ENCODE measurements at regions not wholly inside any gene's neighbourhood (a gene's known extent, or its start where the extent isn't known, plus 50 kb on each side); places are given as distances from the start of the nearest gene placed in this dataset.
A peak's percentile ranks its signal among the peaks of the same experiment; 100 is the strongest.

- TF ChIP-seq CTCF (IDR thresholded peaks at IDR 0.05; ENCODE audit: control insufficient read depth, insufficient read depth, low read depth, low read length, missing control alignments): no peak
- peak; percentile 52 for DNase-seq (ENCODE audit: low read depth)
Observed at GRCh38 chr2:217286833-217287232, 427.0 kb upstream of the TNP1 start.

GRCh38 chr2:217285926-217286325, 426.1 kb upstream of the TNP1 start:
- no peak overlapping the region for H3K4me3 ChIP-seq (ENCODE audit: control insufficient read depth, low read depth, low read length)
- DNase-seq (ENCODE audit: low read depth): no peak
- no peak for TF ChIP-seq CTCF (IDR thresholded peaks at IDR 0.05; ENCODE audit: control insufficient read depth, insufficient read depth, low read depth, low read length, missing control alignments)

More at GRCh38 chr2:217286833-217287232, 427.0 kb upstream of the TNP1 start:
- no peak overlapping the region for H3K4me3 ChIP-seq (ENCODE audit: control insufficient read depth, low read depth, low read length)

- no peak overlapping the region for H3K4me3 ChIP-seq (ENCODE audit: control insufficient read depth, low read depth, low read length)
- no peak for TF ChIP-seq CTCF (IDR thresholded peaks at IDR 0.05; ENCODE audit: control insufficient read depth, insufficient read depth, low read depth, low read length, missing control alignments)
- no peak for DNase-seq (ENCODE audit: low read depth)
Observed at GRCh38 chr2:217283460-217283859, 423.6 kb upstream of the TNP1 start.

- no peak for DNase-seq (ENCODE audit: low read depth)
- H3K4me3 ChIP-seq (ENCODE audit: control insufficient read depth, low read depth, low read length): no peak overlapping the region
Observed at GRCh38 chr2:217282531-217282930, 422.7 kb upstream of the TNP1 start.

GRCh38 chr2:217279556-217279955, 419.7 kb upstream of the TNP1 start:
- peak; percentile 81 for DNase-seq (ENCODE audit: low read depth)
- H3K4me3 ChIP-seq (ENCODE audit: control insufficient read depth, low read depth, low read length): no peak overlapping the region
- TF ChIP-seq CTCF (IDR thresholded peaks at IDR 0.05; ENCODE audit: control insufficient read depth, insufficient read depth, low read depth, low read length, missing control alignments): no peak

More at GRCh38 chr2:217282531-217282930, 422.7 kb upstream of the TNP1 start:
- no peak for TF ChIP-seq CTCF (IDR thresholded peaks at IDR 0.05; ENCODE audit: control insufficient read depth, insufficient read depth, low read depth, low read length, missing control alignments)

- peak; percentile 4 for TF ChIP-seq CTCF (IDR thresholded peaks at IDR 0.05; ENCODE audit: control insufficient read depth, insufficient read depth, low read depth, low read length, missing control alignments)
- no peak overlapping the region for H3K4me3 ChIP-seq (ENCODE audit: control insufficient read depth, low read depth, low read length)
- no peak for DNase-seq (ENCODE audit: low read depth)
Observed at GRCh38 chr2:217279140-217279539, 419.3 kb upstream of the TNP1 start.
